WTC11 (cell line): ENCODE measurements at regions not wholly inside any gene's neighbourhood (a gene's known extent, or its start where the extent isn't known, plus 50 kb on each side); places are given as distances from the start of the nearest gene placed in this dataset.

Experiments
- ATAC-seq: fragments of 200-7000 bp; cut with Tn5 transposase; 2 replicates; pipeline ENCODE4 v1.10.0; 2021; ENCODE audit warnings: mild to moderate bottlenecking, moderate library complexity
- CTCF ChIA-PET: fragments of 300-600 bp; sonication (Branson Sonifier 250); formaldehyde crosslinking; loops from one replicate; lab custom pipeline; 2021; ENCODE audit warnings: antibody characterized with exemption; lab: Charles Lee
- POLR2A ChIA-PET: fragments of 350-600 bp; sonication (Branson Sonifier 250); formaldehyde crosslinking; loops from one replicate; lab custom pipeline; 2021; ENCODE audit warnings: antibody characterized with exemption; lab: Charles Lee
- DNase-seq: peaks from one replicate; pipeline ENCODE4 v3.0.0; 2021; ENCODE audit warnings: low spot score
- H3K27ac Mint-ChIP-seq: 2 replicates; pipeline ENCODE4 v1.8.0; 2021; ENCODE audit warnings: mixed read lengths
- H3K27me3 Mint-ChIP-seq: 2 replicates; pipeline ENCODE4 v1.8.0; 2021; ENCODE audit warnings: low read depth, mild to moderate bottlenecking, moderate library complexity, mixed read lengths
- H3K36me3 Mint-ChIP-seq: 2 replicates; pipeline ENCODE4 v1.8.0; 2021; ENCODE audit warnings: mixed read lengths
- H3K4me1 Mint-ChIP-seq: 2 replicates; pipeline ENCODE4 v1.8.0; 2022; ENCODE audit warnings: mixed read lengths
- H3K4me3 Mint-ChIP-seq: 2 replicates; pipeline ENCODE4 v1.8.0; 2021; ENCODE audit warnings: mild to moderate bottlenecking, moderate library complexity, mixed read lengths
- H3K9me3 Mint-ChIP-seq: 2 replicates; pipeline ENCODE4 v1.8.0; 2021; ENCODE audit warnings: mixed read lengths
- EMX1 ChIP-seq: fragments of 250-450 bp; sonication (Bioruptor Pico); IDR thresholded peaks from 2 replicates; pipeline ENCODE4 v1.8.0; 2021; ENCODE audit warnings: mild to moderate bottlenecking
- FOXJ3 ChIP-seq: sonication (generic); formaldehyde crosslinking; IDR thresholded peaks from 2 replicates; pipeline ENCODE4 v1.9.0; 2021; ENCODE audit warnings: missing genetic modification reagents, mild to moderate bottlenecking, borderline replicate concordance
- HMGA2 ChIP-seq: fragments of 250-450 bp; sonication (Bioruptor Pico); IDR thresholded peaks from 2 replicates; pipeline ENCODE4 v1.4.0; 2021; ENCODE audit warnings: mild to moderate bottlenecking, moderate library complexity
- JAZF1 ChIP-seq: fragments of 250-450 bp; sonication (Bioruptor Pico); IDR thresholded peaks from 2 replicates; pipeline ENCODE4 v1.9.0; 2021; ENCODE audit warnings: moderate library complexity, mild to moderate bottlenecking, inconsistent platforms
- KAT7 ChIP-seq: sonication (generic); formaldehyde crosslinking; IDR thresholded peaks from 2 replicates; pipeline ENCODE4 v1.8.1; 2023; ENCODE audit warnings: missing genetic modification reagents, mild to moderate bottlenecking, borderline replicate concordance
- SP1 ChIP-seq: sonication (generic); formaldehyde crosslinking; conservative IDR thresholded peaks from 2 replicates; pipeline ENCODE4 v1.8.1; 2022; ENCODE audit warnings: missing genetic modification reagents
- ZNF219 ChIP-seq: sonication (generic); formaldehyde crosslinking; IDR thresholded peaks from 2 replicates; pipeline ENCODE4 v1.8.0; 2023; ENCODE audit warnings: missing genetic modification reagents, mild to moderate bottlenecking, borderline replicate concordance
- ZNF396 ChIP-seq: fragments of 250-450 bp; sonication (Bioruptor Pico); IDR thresholded peaks from 2 replicates; pipeline ENCODE4 v1.8.0; 2021; ENCODE audit warnings: mild to moderate bottlenecking, moderate library complexity, borderline replicate concordance
- TF ChIP-seq, protein P1 (sequence below): sonication (generic); formaldehyde crosslinking; IDR thresholded peaks from 2 replicates; pipeline ENCODE4 v1.8.1; 2023; ENCODE audit warnings: mild to moderate bottlenecking, missing genetic modification reagents
- TF ChIP-seq, protein P2 (sequence below): fragments of 250-450 bp; sonication (Bioruptor Pico); IDR thresholded peaks from 2 replicates; pipeline ENCODE4 v1.9.0; 2021; ENCODE audit warnings: mild to moderate bottlenecking
- TF ChIP-seq, protein P3 (sequence below): sonication (generic); formaldehyde crosslinking; IDR thresholded peaks from 2 replicates; pipeline ENCODE4 v1.8.0; 2022; ENCODE audit warnings: missing genetic modification reagents
- TF ChIP-seq, protein P4 (sequence below): sonication (generic); formaldehyde crosslinking; IDR thresholded peaks from 2 replicates; pipeline ENCODE4 v1.8.0; 2023; ENCODE audit warnings: mild to moderate bottlenecking, missing genetic modification reagents
- TF ChIP-seq, protein P5 (sequence below): fragments of 250-450 bp; sonication (Bioruptor Pico); IDR thresholded peaks from 2 replicates; pipeline ENCODE4 v1.9.0; 2021; ENCODE audit warnings: mild to moderate bottlenecking

DNA sequence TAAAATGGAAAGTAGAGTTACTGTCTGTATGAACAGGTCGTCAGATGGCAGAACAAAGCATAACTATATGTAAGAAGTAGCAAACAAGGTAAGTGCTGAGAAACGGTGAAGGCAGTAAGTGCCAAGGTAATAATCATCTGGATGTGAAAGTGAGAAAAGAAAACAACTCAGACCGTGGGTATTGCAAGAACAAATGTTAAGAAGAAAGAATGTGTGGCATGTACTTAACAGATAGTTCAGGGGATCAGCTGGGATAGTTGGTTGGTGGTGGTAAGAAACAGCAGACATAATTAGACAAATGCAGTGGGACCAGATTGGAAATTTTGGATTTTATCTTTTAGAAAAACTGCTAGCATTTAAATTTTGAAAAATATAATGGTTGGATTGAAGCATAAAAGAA is 375.8 kb upstream of the NXPH2 start (continued):
- TF ChIP-seq HMGA2 (CRISPR knock-in tag), result no peak
- TF ChIP-seq SP1 (CRISPR knock-in tag), result no peak

DNA sequence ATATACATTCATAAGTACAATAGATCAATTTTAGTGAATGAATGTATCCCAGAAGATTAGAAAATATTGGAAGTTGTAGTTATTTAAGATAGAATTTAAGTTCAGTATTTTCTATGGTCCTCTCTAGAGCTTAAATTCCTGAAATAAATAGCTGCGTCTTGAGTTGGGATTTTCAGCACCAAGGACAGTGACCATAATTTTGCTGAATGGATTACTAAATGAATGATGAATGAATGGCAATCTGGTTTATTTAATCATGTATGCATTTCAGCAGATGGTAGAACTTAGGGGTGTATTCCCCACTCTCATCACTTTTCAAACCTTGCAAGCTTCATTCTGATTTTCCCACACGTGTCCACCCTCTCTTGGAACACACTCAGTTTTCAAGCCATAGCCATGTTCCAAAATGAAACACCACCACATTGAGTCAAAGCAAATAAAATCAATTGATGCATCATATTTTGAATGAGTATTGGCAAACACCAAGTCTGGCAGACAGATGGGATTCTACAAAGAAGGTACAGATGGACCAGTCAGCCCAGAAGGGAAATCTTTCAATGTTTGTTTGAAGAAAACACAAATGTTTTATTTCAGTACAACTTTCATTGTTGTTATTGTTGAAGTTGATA is 362.2 kb upstream of the NXPH2 start:
- no peak for ATAC-seq
- Mint-ChIP-seq H3K27me3 (no peaks in the 10 kb centered on the region), H3K27ac (no peak overlapping the region), H3K4me3 (no peak overlapping the region), H3K9me3 (peaks cover 3% of the 10 kb centered on the region; the same call in 1 of the 2 replicates), H3K36me3 (no peaks in the 10 kb centered on the region), H3K4me1 (no peaks in the 10 kb centered on the region)
- TF ChIP-seq ZNF219 (CRISPR knock-in tag) (no peak), ZNF396 (CRISPR knock-in tag) (no peak), JAZF1 (CRISPR knock-in tag) (no peak), SP1 (CRISPR knock-in tag) (no peak), FOXJ3 (no peak), KAT7 (CRISPR knock-in tag) (no peak), EMX1 (no peak)
- TF ChIP-seq, protein P1, sequence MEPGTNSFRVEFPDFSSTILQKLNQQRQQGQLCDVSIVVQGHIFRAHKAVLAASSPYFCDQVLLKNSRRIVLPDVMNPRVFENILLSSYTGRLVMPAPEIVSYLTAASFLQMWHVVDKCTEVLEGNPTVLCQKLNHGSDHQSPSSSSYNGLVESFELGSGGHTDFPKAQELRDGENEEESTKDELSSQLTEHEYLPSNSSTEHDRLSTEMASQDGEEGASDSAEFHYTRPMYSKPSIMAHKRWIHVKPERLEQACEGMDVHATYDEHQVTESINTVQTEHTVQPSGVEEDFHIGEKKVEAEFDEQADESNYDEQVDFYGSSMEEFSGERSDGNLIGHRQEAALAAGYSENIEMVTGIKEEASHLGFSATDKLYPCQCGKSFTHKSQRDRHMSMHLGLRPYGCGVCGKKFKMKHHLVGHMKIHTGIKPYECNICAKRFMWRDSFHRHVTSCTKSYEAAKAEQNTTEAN (CRISPR knock-in tag), result no peak
- TF ChIP-seq, protein P2, sequence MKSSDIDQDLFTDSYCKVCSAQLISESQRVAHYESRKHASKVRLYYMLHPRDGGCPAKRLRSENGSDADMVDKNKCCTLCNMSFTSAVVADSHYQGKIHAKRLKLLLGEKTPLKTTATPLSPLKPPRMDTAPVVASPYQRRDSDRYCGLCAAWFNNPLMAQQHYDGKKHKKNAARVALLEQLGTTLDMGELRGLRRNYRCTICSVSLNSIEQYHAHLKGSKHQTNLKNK, result no peak
- TF ChIP-seq, protein P3, sequence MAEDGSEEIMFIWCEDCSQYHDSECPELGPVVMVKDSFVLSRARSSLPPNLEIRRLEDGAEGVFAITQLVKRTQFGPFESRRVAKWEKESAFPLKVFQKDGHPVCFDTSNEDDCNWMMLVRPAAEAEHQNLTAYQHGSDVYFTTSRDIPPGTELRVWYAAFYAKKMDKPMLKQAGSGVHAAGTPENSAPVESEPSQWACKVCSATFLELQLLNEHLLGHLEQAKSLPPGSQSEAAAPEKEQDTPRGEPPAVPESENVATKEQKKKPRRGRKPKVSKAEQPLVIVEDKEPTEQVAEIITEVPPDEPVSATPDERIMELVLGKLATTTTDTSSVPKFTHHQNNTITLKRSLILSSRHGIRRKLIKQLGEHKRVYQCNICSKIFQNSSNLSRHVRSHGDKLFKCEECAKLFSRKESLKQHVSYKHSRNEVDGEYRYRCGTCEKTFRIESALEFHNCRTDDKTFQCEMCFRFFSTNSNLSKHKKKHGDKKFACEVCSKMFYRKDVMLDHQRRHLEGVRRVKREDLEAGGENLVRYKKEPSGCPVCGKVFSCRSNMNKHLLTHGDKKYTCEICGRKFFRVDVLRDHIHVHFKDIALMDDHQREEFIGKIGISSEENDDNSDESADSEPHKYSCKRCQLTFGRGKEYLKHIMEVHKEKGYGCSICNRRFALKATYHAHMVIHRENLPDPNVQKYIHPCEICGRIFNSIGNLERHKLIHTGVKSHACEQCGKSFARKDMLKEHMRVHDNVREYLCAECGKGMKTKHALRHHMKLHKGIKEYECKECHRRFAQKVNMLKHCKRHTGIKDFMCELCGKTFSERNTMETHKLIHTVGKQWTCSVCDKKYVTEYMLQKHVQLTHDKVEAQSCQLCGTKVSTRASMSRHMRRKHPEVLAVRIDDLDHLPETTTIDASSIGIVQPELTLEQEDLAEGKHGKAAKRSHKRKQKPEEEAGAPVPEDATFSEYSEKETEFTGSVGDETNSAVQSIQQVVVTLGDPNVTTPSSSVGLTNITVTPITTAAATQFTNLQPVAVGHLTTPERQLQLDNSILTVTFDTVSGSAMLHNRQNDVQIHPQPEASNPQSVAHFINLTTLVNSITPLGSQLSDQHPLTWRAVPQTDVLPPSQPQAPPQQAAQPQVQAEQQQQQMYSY (CRISPR knock-in tag), result no peak
- TF ChIP-seq, protein P4, sequence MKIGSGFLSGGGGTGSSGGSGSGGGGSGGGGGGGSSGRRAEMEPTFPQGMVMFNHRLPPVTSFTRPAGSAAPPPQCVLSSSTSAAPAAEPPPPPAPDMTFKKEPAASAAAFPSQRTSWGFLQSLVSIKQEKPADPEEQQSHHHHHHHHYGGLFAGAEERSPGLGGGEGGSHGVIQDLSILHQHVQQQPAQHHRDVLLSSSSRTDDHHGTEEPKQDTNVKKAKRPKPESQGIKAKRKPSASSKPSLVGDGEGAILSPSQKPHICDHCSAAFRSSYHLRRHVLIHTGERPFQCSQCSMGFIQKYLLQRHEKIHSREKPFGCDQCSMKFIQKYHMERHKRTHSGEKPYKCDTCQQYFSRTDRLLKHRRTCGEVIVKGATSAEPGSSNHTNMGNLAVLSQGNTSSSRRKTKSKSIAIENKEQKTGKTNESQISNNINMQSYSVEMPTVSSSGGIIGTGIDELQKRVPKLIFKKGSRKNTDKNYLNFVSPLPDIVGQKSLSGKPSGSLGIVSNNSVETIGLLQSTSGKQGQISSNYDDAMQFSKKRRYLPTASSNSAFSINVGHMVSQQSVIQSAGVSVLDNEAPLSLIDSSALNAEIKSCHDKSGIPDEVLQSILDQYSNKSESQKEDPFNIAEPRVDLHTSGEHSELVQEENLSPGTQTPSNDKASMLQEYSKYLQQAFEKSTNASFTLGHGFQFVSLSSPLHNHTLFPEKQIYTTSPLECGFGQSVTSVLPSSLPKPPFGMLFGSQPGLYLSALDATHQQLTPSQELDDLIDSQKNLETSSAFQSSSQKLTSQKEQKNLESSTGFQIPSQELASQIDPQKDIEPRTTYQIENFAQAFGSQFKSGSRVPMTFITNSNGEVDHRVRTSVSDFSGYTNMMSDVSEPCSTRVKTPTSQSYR (CRISPR knock-in tag), result no peak
- TF ChIP-seq, protein P5, sequence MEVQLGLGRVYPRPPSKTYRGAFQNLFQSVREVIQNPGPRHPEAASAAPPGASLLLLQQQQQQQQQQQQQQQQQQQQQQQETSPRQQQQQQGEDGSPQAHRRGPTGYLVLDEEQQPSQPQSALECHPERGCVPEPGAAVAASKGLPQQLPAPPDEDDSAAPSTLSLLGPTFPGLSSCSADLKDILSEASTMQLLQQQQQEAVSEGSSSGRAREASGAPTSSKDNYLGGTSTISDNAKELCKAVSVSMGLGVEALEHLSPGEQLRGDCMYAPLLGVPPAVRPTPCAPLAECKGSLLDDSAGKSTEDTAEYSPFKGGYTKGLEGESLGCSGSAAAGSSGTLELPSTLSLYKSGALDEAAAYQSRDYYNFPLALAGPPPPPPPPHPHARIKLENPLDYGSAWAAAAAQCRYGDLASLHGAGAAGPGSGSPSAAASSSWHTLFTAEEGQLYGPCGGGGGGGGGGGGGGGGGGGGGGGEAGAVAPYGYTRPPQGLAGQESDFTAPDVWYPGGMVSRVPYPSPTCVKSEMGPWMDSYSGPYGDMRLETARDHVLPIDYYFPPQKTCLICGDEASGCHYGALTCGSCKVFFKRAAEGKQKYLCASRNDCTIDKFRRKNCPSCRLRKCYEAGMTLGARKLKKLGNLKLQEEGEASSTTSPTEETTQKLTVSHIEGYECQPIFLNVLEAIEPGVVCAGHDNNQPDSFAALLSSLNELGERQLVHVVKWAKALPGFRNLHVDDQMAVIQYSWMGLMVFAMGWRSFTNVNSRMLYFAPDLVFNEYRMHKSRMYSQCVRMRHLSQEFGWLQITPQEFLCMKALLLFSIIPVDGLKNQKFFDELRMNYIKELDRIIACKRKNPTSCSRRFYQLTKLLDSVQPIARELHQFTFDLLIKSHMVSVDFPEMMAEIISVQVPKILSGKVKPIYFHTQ (CRISPR knock-in tag), result no peak
- no peak for DNase-seq
- ChIA-PET POLR2A (no interaction called here), CTCF (no interaction called here)
